Uterus (tissue), 2 donors: ENCODE measurements at regions not wholly inside any gene's neighbourhood (a gene's known extent, or its start where the extent isn't known, plus 50 kb on each side); places are given as distances from the start of the nearest gene placed in this dataset.

ENCODE experiments used
- CTCF ChIP-seq, 4 experiments: fragments of 200-600 bp in 2 of 4; fragments of 450-650 bp in 2 of 4; sonication (generic) in 2 of 4; IDR thresholded peaks; one replicate each; pipeline ENCODE4 v1.5.1; 2016 to 2019; ENCODE audit warnings: antibody characterized with exemption in 4 of 4, mild to moderate bottlenecking in 2 of 4, moderate library complexity in 1 of 4
- POLR2A ChIP-seq, 2 donors: fragments of 450-650 bp; IDR thresholded peaks; one replicate each; pipeline ENCODE4 v1.6.1; 2016; ENCODE audit warnings: antibody characterized with exemption in 2 of 2, mild to moderate bottlenecking in 1 of 2, moderate library complexity in 1 of 2

DNA sequence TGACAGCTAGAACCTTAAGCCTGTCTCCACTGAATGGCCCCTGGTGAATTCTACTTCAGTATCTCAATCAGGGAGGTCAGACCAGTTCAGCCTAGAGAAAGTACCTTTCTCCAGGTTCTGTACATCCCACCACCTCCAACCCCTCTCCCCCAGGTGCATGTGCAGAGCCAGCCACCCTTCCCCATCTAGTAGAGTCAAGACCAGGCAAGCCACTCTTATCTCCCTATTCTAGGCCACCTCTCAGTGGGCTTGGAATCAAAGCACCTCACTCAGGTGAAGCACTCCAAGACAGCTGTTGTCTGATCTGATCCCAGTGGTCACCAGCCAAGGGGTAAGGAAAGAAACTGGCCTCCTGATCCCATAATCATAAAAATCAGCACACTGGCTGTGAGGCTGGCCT, 340.9 kb downstream of the BCL11B start:
- no peak for TF ChIP-seq CTCF (IDR thresholded peaks at IDR 0.05)
- TF ChIP-seq POLR2A (IDR thresholded peaks at IDR 0.05) = no peak
